HG03139 (cell line): ENCODE measurements at regions not wholly inside any gene's neighbourhood (a gene's known extent, or its start where the extent isn't known, plus 50 kb on each side); places are given as distances from the start of the nearest gene placed in this dataset.
"Not testable (repeated sequence)": the region's sequence is repeated elsewhere in the genome, so short reads cannot be mapped to it uniquely, and the experiment has no call there.

Experiments used
- ATAC-seq: cut with Tn5 transposase; IDR thresholded peaks from one replicate; pipeline ENCODE4 v1.9.1; 2021; ENCODE audit not compliant: unreplicated experiment

- ATAC-seq, result no peak
Measured at GRCh38 chr7:113622796-113623195, 296.0 kb downstream of the PPP1R3A start.

GRCh38 chr7:113610572-113610971 is 308.2 kb downstream of the PPP1R3A start:
- ATAC-seq, result no peak

- ATAC-seq, result no peak
Measured at GRCh38 chr7:113608782-113609181, 310.0 kb downstream of the PPP1R3A start.

GRCh38 chr7:113606325-113606724 is 312.5 kb downstream of the PPP1R3A start:
- ATAC-seq, result no peak

- not testable (repeated sequence) for ATAC-seq
Measured at GRCh38 chr7:113600428-113600827, 318.4 kb downstream of the PPP1R3A start.

GRCh38 chr7:113593455-113593854 is 325.4 kb downstream of the PPP1R3A start:
- ATAC-seq, result not testable (repeated sequence)

- not testable (repeated sequence) for ATAC-seq
Measured at GRCh38 chr7:113592924-113593323, 325.9 kb downstream of the PPP1R3A start.

- no peak for ATAC-seq
Measured at GRCh38 chr7:113582471-113582870, 336.3 kb downstream of the PPP1R3A start.

- not testable (repeated sequence) for ATAC-seq
Measured at GRCh38 chr7:113563257-113563656, 355.6 kb downstream of the PPP1R3A start.

GRCh38 chr7:113562801-113563200 is 356.0 kb downstream of the PPP1R3A start:
- ATAC-seq, result no peak

GRCh38 chr7:113562242-113562641 is 356.6 kb downstream of the PPP1R3A start:
- no peak for ATAC-seq

- ATAC-seq, result no peak
Measured at GRCh38 chr7:113561446-113561845, 357.4 kb downstream of the PPP1R3A start.

- ATAC-seq, result no peak
Measured at GRCh38 chr7:113550966-113551365, 367.8 kb downstream of the PPP1R3A start.

GRCh38 chr7:113548561-113548960 is 370.2 kb downstream of the PPP1R3A start:
- ATAC-seq, result no peak

GRCh38 chr7:113548137-113548536 is 370.7 kb downstream of the PPP1R3A start:
- no peak for ATAC-seq

- no peak for ATAC-seq
Measured at GRCh38 chr7:113521468-113521867, 397.3 kb downstream of the PPP1R3A start.

GRCh38 chr7:113519472-113519871 is 399.3 kb downstream of the PPP1R3A start:
- no peak for ATAC-seq

GRCh38 chr7:113504691-113505090 is 386.3 kb upstream of the SMIM30 start:
- no peak for ATAC-seq

- ATAC-seq, result no peak
Measured at GRCh38 chr7:113504142-113504541, 385.8 kb upstream of the SMIM30 start.

GRCh38 chr7:113496586-113496985 is 378.2 kb upstream of the SMIM30 start:
- not testable (repeated sequence) for ATAC-seq

GRCh38 chr7:113494797-113495566 is 376.6 kb upstream of the SMIM30 start:
- not testable (repeated sequence) for ATAC-seq

- ATAC-seq, result no peak
Measured at GRCh38 chr7:113491305-113491704, 373.0 kb upstream of the SMIM30 start.
